ENCODE measurements at regions not wholly inside any gene's neighbourhood (a gene's known extent, or its start where the extent isn't known, plus 50 kb on each side); places are given as distances from the start of the nearest gene placed in this dataset.

DNA sequence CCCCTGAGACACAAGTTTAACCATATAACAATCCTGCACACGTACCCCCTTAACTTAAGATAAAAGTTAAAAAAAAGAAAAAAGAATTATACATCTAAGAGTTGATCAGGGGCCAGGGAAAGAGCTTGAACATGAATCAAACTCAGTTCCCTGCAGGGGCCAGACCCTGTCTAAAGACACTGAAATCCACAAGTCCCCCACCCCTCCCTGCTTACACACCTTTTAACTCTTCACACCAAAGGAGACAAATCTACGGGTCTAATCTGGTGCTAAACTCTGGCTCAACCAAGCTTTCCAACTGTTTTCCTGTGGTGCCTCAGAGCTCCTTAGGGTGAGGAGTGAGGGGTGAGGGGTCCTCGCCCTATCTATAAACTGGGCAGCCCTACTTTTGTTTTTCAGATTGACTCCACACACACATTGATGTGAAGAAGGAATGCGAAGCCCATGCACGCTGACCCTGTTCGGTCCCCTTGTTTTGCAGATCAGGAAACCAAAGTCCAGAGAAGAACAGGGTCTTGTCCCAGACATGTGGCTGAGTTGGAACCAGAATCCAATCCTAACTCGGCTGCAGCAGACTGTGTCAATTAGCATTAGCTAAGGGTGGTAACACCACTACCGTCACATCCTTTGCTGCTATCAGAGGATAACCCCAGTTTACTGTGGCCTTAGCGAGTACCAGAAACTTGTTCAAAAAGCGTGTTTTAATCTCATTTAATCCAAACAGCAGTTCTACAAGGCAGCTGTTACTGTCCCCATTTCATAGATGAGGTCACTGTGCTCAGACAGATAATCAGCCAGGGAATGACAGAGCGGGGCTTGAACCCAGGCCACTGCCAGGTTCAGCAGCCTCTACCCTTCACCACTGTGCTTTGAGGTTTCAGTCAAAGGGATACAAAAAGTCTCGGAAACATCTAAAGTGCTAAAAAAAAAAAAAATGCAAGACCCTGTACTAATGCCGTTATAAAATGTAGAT is 145.2 kb upstream of the SYT13 start:
- H3K27ac ChIP-seq: no peak overlapping the region
- 82 to 90% (median 86%) methylated on average over 13 of the region's 13 CpGs for WGBS, 4 donors
- peaks cover 0 to 31% (median 6%) of the 10 kb centered on the region in 9 donors for H3K27me3 ChIP-seq
- no peaks in the 10 kb centered on the region for H3K9me3 ChIP-seq
- H3K4me1 ChIP-seq: no peaks in the 10 kb centered on the region
- ATAC-seq (no peak), DNase-seq (no peak)
- H3K4me3 ChIP-seq: no peak overlapping the region
- no peaks in the 10 kb centered on the region for H3K36me3 ChIP-seq
- intact Hi-C loops (cut with DNase I): no loop called here
- no peak for TF ChIP-seq POLR2A (IDR thresholded peaks at IDR 0.05)
- TF ChIP-seq, protein P1, sequence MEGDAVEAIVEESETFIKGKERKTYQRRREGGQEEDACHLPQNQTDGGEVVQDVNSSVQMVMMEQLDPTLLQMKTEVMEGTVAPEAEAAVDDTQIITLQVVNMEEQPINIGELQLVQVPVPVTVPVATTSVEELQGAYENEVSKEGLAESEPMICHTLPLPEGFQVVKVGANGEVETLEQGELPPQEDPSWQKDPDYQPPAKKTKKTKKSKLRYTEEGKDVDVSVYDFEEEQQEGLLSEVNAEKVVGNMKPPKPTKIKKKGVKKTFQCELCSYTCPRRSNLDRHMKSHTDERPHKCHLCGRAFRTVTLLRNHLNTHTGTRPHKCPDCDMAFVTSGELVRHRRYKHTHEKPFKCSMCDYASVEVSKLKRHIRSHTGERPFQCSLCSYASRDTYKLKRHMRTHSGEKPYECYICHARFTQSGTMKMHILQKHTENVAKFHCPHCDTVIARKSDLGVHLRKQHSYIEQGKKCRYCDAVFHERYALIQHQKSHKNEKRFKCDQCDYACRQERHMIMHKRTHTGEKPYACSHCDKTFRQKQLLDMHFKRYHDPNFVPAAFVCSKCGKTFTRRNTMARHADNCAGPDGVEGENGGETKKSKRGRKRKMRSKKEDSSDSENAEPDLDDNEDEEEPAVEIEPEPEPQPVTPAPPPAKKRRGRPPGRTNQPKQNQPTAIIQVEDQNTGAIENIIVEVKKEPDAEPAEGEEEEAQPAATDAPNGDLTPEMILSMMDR (IDR thresholded peaks at IDR 0.05): no peak

DNA sequence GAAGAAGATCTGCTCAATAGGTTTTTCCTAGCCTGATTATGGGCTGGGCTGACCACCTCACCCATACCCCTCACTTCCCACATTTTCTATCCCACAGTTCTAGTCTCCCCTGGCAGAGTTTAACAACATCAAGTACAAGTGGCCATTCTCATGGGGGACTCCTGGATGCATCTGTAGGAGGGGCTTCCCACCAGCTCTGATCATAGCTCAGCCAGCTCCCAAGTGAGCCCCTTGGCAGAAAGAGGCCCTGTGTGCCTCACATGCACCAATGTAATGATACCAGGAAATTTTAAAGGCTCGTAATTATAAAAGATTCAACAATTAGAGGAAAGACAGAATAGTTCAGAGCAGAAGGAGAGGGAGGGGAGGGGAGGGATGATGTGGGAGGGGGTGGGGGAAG is 144.2 kb upstream of the SYT13 start:
- DNase-seq (no peak), ATAC-seq (no peak)
- H3K4me3 ChIP-seq: no peak overlapping the region
- peaks cover 0 to 29% (median 5%) of the 10 kb centered on the region in 9 donors for H3K27me3 ChIP-seq
- no peaks in the 10 kb centered on the region for H3K36me3 ChIP-seq
- TF ChIP-seq POLR2A (IDR thresholded peaks at IDR 0.05): no peak
- TF ChIP-seq, protein P1 (IDR thresholded peaks at IDR 0.05): no peak
- intact Hi-C loops (cut with DNase I): no loop called here
- WGBS, 4 donors: 62 to 79% (median 76%) methylated on average over 1 of the region's 1 CpG
- H3K27ac ChIP-seq: no peak overlapping the region
- no peaks in the 10 kb centered on the region for H3K4me1 ChIP-seq
- no peaks in the 10 kb centered on the region for H3K9me3 ChIP-seq

DNA sequence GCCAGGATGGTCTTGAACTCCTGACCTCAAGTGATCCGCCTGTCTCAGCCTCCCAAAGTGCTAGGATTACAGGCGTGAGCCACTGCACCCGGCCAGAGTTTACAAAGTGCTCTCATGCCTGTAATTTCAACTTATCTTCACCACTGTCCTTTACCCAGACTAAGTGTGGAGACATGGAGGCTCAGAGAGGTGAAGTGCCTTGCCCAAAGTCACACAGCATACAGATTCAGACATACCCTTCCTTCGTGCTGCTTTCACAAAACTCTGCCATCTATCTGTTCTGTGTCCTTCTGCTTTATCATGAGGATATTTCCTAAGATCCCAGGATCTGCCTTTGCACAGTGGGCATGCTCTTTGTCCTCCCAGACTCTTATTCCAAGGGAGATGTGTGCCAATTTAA is 143.6 kb upstream of the SYT13 start:
- DNase-seq (no peak), ATAC-seq (no peak)
- Histone ChIP-seq H3K9me3 (no peaks in the 10 kb centered on the region), H3K36me3 (no peaks in the 10 kb centered on the region), H3K4me3 (no peak overlapping the region), H3K27me3 (peaks cover 0 to 31% (median 5%) of the 10 kb centered on the region in 9 donors), H3K4me1 (no peaks in the 10 kb centered on the region), H3K27ac (no peak overlapping the region)
- intact Hi-C loops (cut with DNase I): no loop called here
- WGBS, 4 donors: 59 to 83% (median 73%) methylated on average over 4 of the region's 4 CpGs
- TF ChIP-seq, protein P1 (IDR thresholded peaks at IDR 0.05): no peak
- TF ChIP-seq POLR2A (IDR thresholded peaks at IDR 0.05): no peak

DNA sequence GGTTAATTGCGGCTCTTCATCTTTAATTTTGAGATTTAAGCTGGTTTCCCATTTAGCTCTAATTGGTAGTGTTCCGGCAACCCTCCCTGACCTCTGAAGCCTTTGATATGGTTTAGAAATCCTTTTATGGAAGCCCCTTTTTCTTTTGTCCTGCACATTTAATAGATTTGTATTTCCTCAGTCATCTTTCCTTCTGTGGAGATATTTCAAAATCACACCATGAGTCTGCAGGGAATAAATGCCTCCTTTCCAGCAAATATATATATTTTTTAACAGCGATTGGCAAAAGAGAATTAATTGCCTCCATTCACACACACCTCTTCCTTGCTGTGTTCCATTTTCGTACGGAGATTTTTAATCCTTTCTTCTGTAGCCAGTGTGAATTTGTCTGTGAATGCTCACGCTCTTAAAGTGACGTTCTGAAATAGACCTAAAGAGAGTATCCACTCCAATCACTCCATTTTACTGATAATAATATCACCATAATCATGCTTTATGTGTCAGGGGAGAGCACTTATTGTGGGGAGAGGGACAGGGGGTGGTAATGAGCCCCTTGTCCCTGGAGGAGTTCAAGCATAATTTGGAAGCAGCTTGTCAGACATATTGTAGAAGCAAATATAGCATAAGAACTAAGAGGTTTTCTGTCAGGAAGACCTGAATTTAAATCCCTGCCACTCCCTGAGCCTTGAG is 142.5 kb upstream of the SYT13 start:
- no peak for ATAC-seq
- Histone ChIP-seq H3K27ac (no peak overlapping the region), H3K36me3 (no peaks in the 10 kb centered on the region), H3K9me3 (no peaks in the 10 kb centered on the region), H3K4me3 (no peak overlapping the region), H3K4me1 (no peaks in the 10 kb centered on the region), H3K27me3 (peaks cover 0 to 25% (median 2%) of the 10 kb centered on the region in 9 donors)
- TF ChIP-seq, protein P1 (IDR thresholded peaks at IDR 0.05): no peak
- TF ChIP-seq POLR2A (IDR thresholded peaks at IDR 0.05): no peak
- WGBS, 4 donors: 77 to 80% (median 79%) methylated on average over 7 of the region's 7 CpGs
- DNase-seq: no peak
- intact Hi-C loops (cut with DNase I): no loop called here

All from heart left ventricle (tissue), 16 donors.